GM19324 (cell line): ENCODE measurements at regions not wholly inside any gene's neighbourhood (a gene's known extent, or its start where the extent isn't known, plus 50 kb on each side); places are given as distances from the start of the nearest gene placed in this dataset.

Experiments used
- ATAC-seq: cut with Tn5 transposase; IDR thresholded peaks from one replicate; pipeline ENCODE4 v1.9.1; 2021; ENCODE audit warnings: mild to moderate bottlenecking, moderate library complexity; ENCODE audit not compliant: unreplicated experiment, low FRiP score

GRCh38 chr5:5542654-5543053 lies 120.2 kb downstream of the ICE1 start:
- ATAC-seq = no peak

GRCh38 chr5:5540065-5540464 lies 117.6 kb downstream of the ICE1 start:
- ATAC-seq = no peak
